Osteoblast (primary cell): ENCODE measurements at regions not wholly inside any gene's neighbourhood (a gene's known extent, or its start where the extent isn't known, plus 50 kb on each side); places are given as distances from the start of the nearest gene placed in this dataset.

Experiments used
- DNase-seq: peaks from one replicate; pipeline ENCODE4 v3.0.0; 2011; ENCODE audit warnings: low spot score, mixed read lengths; ENCODE audit not compliant: insufficient read length; ENCODE audit errors: missing footprints
- H2AFZ ChIP-seq: 2 replicates; pipeline ENCODE4 v1.6.0; 2011; ENCODE audit warnings: mild to moderate bottlenecking, low read length
- H3K27ac ChIP-seq: 2 replicates; pipeline ENCODE4 v1.5.1; 2011; ENCODE audit warnings: mild to moderate bottlenecking, low read depth, low read length, moderate library complexity
- H3K27me3 ChIP-seq: 2 replicates; pipeline ENCODE4 v1.6.0; 2012; ENCODE audit warnings: mild to moderate bottlenecking, control low read depth, inconsistent platforms, low read length, moderate library complexity; ENCODE audit not compliant: insufficient read depth
- H3K36me3 ChIP-seq: 2 replicates; pipeline ENCODE4 v1.5.1; 2011; ENCODE audit warnings: mild to moderate bottlenecking, low read length, control low read depth, moderate library complexity; ENCODE audit not compliant: insufficient read depth
- H3K4me1 ChIP-seq: 2 replicates; pipeline ENCODE4 v1.5.1; 2011; ENCODE audit warnings: mild to moderate bottlenecking, low read length, control low read depth, moderate library complexity; ENCODE audit not compliant: insufficient read depth
- H3K4me2 ChIP-seq: 2 replicates; pipeline ENCODE4 v1.6.0; 2011; ENCODE audit warnings: mild to moderate bottlenecking, low read length; ENCODE audit not compliant: insufficient read depth
- H3K4me3 ChIP-seq: fragments of 200-600 bp; sonication (generic); 3 replicates; pipeline ENCODE4 v1.5.1; 2012; ENCODE audit warnings: mild to moderate bottlenecking, low read length, inconsistent platforms; ENCODE audit not compliant: insufficient read depth
- H3K79me2 ChIP-seq: 2 replicates; pipeline ENCODE4 v1.6.0; 2012; ENCODE audit warnings: mild to moderate bottlenecking, low read length, control low read depth, inconsistent platforms; ENCODE audit not compliant: insufficient read depth
- H3K9me3 ChIP-seq: 2 replicates; pipeline ENCODE4 v1.5.1; 2011; ENCODE audit warnings: low read depth, low read length, control low read depth
- H4K20me1 ChIP-seq: 2 replicates; pipeline ENCODE4 v1.6.0; 2012; ENCODE audit warnings: mild to moderate bottlenecking, low read length, control low read depth; ENCODE audit not compliant: insufficient read depth
- TF ChIP-seq, protein P1 (sequence below): IDR thresholded peaks from 2 replicates; pipeline ENCODE4 v1.5.1; 2011; ENCODE audit warnings: mild to moderate bottlenecking, low read depth, low read length, moderate library complexity; ENCODE audit errors: extremely low read depth

DNA sequence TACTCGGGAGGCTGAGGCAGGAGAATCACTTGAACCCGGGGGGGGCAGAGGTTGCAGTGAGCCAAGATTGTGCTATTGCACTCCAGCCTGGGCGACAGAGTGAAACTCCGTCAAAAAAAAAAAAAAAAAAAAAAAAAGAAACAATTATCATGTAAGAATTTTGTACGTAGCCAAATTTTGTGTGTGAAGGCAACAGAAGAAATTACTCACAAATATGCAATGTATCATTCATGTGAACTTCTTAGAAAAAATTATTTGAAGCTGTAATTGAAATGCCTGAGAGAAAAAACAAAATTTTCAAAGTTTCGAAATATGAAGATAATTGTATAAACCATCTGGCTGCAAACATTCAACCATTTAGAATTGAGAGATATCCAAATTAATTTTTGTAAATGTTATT lies 204.8 kb upstream of the PARD3B start:
- Histone ChIP-seq H3K9me3 (no peaks in the 10 kb centered on the region), H4K20me1 (no peaks in the 10 kb centered on the region), H2AFZ (no peak overlapping the region), H3K27me3 (no peaks in the 10 kb centered on the region), H3K4me2 (no peak overlapping the region), H3K27ac (no peak overlapping the region), H3K4me1 (no peaks in the 10 kb centered on the region), H3K79me2 (no peaks in the 10 kb centered on the region), H3K36me3 (no peaks in the 10 kb centered on the region), H3K4me3 (no peak overlapping the region)
- DNase-seq, result no peak
- TF ChIP-seq, protein P1, sequence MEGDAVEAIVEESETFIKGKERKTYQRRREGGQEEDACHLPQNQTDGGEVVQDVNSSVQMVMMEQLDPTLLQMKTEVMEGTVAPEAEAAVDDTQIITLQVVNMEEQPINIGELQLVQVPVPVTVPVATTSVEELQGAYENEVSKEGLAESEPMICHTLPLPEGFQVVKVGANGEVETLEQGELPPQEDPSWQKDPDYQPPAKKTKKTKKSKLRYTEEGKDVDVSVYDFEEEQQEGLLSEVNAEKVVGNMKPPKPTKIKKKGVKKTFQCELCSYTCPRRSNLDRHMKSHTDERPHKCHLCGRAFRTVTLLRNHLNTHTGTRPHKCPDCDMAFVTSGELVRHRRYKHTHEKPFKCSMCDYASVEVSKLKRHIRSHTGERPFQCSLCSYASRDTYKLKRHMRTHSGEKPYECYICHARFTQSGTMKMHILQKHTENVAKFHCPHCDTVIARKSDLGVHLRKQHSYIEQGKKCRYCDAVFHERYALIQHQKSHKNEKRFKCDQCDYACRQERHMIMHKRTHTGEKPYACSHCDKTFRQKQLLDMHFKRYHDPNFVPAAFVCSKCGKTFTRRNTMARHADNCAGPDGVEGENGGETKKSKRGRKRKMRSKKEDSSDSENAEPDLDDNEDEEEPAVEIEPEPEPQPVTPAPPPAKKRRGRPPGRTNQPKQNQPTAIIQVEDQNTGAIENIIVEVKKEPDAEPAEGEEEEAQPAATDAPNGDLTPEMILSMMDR, result no peak

DNA sequence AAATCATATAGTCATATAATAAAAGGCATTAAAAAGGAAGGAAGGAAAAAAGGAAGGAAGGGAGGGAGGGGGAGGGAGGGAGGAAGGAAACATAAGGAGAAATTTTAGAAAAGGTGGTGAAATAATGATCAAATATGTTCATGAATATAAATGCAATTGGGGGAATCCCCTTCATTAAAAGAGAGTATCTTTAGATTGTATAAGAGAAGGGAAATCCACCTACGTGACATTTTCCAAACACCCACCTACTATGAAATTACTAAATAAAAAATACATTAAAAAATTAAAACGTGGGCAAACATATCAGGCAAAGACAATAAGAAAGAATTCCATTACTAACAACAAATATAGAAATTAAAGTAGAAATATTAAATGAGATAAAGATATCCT lies 203.4 kb upstream of the PARD3B start:
- Histone ChIP-seq H3K4me1 (no peaks in the 10 kb centered on the region), H4K20me1 (no peaks in the 10 kb centered on the region), H3K36me3 (no peaks in the 10 kb centered on the region), H3K9me3 (no peaks in the 10 kb centered on the region), H3K4me2 (no peak overlapping the region), H3K27ac (no peak overlapping the region), H3K4me3 (no peak overlapping the region), H2AFZ (no peak overlapping the region), H3K79me2 (no peaks in the 10 kb centered on the region), H3K27me3 (no peaks in the 10 kb centered on the region)
- TF ChIP-seq, protein P1, result no peak
- no peak for DNase-seq

DNA sequence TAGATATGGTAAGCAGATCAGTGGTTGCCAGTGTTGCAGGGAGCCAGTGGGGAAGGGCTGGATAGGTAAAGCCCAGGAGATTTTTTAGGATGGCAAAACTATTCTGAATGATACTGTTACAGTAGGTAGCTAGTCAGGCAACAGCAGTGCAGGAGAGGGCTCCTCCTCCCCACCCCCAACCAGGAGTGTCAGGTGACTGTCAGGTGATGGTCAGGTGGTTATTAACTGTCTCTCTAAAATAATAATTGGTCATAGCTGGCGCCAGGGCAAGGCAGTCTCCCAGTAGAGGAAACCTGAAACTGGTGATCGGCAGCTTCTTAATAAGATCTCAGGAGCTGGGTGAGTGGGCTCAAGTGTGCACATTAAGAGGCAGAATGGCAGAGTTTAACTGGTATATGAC lies 201.6 kb upstream of the PARD3B start:
- no peak overlapping the region for H3K4me2 ChIP-seq
- H3K27me3 ChIP-seq, result no peaks in the 10 kb centered on the region
- H2AFZ ChIP-seq, result no peak overlapping the region
- TF ChIP-seq, protein P1, result no peak
- no peak for DNase-seq
- H3K27ac ChIP-seq, result no peak overlapping the region
- no peak overlapping the region for H3K4me3 ChIP-seq
- no peaks in the 10 kb centered on the region for H3K9me3 ChIP-seq
- H3K79me2 ChIP-seq, result no peaks in the 10 kb centered on the region
- no peaks in the 10 kb centered on the region for H3K4me1 ChIP-seq
- no peaks in the 10 kb centered on the region for H4K20me1 ChIP-seq
- no peaks in the 10 kb centered on the region for H3K36me3 ChIP-seq

DNA sequence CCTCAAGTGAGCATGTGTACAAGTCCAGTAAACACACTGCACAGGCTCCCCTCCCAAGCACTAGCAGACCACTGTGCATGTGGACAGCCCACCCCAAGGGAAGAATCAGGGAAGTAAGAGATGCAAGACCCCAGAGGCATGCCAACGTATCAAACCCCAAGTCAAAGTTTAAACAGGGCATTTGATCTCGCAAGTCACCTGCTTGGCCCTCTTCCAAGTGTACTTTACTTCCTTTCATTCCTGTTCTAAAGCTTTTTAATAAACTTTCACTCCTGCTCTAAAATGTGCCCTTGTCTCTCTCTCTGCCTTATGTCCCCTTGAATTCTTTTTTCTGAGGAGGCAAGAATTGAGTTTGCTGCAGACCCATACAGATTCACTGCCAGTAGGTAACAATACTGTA lies 201.2 kb upstream of the PARD3B start:
- Histone ChIP-seq H4K20me1 (no peaks in the 10 kb centered on the region), H2AFZ (no peak overlapping the region), H3K36me3 (no peaks in the 10 kb centered on the region), H3K4me3 (no peak overlapping the region), H3K79me2 (no peaks in the 10 kb centered on the region), H3K27me3 (no peaks in the 10 kb centered on the region), H3K4me2 (no peak overlapping the region), H3K4me1 (no peaks in the 10 kb centered on the region), H3K9me3 (no peaks in the 10 kb centered on the region), H3K27ac (no peak overlapping the region)
- TF ChIP-seq, protein P1, result no peak
- no peak for DNase-seq
